ENCODE measurements at regions not wholly inside any gene's neighbourhood (a gene's known extent, or its start where the extent isn't known, plus 50 kb on each side); places are given as distances from the start of the nearest gene placed in this dataset.

DNA sequence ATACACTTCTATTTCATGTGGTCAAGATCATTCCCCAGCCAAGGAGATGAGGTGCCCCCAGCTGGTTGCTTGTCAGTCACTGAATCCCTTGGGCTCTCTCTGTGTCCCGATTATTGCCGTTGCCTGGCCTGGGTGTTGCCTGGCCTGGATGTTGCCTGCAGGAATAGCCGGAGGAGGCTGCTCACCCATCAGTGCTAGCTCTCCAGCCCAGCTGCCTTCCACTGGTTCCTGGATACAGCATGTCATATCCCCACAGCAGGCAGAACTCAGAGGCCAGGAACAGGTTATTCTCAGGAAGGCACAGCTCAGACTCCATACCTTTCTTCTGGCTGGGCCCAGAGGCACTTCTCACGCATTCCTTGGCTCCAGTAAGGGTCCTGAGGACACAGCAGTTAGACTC is 542.1 kb upstream of the MGMT start:
- TF ChIP-seq POLR2A (IDR thresholded peaks at IDR 0.05; ENCODE audit: insufficient read depth in 1 of 2, low read depth in 2 of 2, low read length in 2 of 2) (no peak), GABPA (IDR thresholded peaks at IDR 0.05; ENCODE audit: low read depth, low read length) (no peak), GABPA (CRISPR knock-in tag; IDR thresholded peaks at IDR 0.05; ENCODE audit: low read depth) (no peak), ZNF10 (CRISPR knock-in tag; IDR thresholded peaks at IDR 0.05; ENCODE audit: borderline replicate concordance, low read depth) (no peak), ZNF282 (IDR thresholded peaks at IDR 0.05; ENCODE audit: partially characterized antibody) (no peak), ELF1 (CRISPR knock-in tag; IDR thresholded peaks at IDR 0.05) (no peak), SNRNP70 (IDR thresholded peaks at IDR 0.05; ENCODE audit: low read depth, low read length) (no peak), TGIF2 (CRISPR knock-in tag; IDR thresholded peaks at IDR 0.05) (no peak), HOXA7 (CRISPR knock-in tag; IDR thresholded peaks at IDR 0.05) (no peak), KLF15 (CRISPR knock-in tag; IDR thresholded peaks at IDR 0.05; ENCODE audit: borderline replicate concordance) (no peak), ZNF317 (CRISPR knock-in tag; IDR thresholded peaks at IDR 0.05) (no peak), CEBPB (IDR thresholded peaks at IDR 0.05; ENCODE audit: borderline replicate concordance, low read depth, low read length) (no peak)
- TF ChIP-seq, protein P1, sequence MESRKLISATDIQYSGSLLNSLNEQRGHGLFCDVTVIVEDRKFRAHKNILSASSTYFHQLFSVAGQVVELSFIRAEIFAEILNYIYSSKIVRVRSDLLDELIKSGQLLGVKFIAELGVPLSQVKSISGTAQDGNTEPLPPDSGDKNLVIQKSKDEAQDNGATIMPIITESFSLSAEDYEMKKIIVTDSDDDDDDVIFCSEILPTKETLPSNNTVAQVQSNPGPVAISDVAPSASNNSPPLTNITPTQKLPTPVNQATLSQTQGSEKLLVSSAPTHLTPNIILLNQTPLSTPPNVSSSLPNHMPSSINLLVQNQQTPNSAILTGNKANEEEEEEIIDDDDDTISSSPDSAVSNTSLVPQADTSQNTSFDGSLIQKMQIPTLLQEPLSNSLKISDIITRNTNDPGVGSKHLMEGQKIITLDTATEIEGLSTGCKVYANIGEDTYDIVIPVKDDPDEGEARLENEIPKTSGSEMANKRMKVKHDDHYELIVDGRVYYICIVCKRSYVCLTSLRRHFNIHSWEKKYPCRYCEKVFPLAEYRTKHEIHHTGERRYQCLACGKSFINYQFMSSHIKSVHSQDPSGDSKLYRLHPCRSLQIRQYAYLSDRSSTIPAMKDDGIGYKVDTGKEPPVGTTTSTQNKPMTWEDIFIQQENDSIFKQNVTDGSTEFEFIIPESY (CRISPR knock-in tag; IDR thresholded peaks at IDR 0.05) = no peak
- TF ChIP-seq, protein P2, sequence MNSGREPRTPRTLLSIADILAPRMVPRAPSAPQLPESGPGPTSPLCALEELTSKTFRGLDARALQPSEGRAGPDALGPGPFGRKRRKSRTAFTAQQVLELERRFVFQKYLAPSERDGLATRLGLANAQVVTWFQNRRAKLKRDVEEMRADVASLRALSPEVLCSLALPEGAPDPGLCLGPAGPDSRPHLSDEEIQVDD (CRISPR knock-in tag; IDR thresholded peaks at IDR 0.05; ENCODE audit: borderline replicate concordance) = no peak
- TF ChIP-seq, protein P3, sequence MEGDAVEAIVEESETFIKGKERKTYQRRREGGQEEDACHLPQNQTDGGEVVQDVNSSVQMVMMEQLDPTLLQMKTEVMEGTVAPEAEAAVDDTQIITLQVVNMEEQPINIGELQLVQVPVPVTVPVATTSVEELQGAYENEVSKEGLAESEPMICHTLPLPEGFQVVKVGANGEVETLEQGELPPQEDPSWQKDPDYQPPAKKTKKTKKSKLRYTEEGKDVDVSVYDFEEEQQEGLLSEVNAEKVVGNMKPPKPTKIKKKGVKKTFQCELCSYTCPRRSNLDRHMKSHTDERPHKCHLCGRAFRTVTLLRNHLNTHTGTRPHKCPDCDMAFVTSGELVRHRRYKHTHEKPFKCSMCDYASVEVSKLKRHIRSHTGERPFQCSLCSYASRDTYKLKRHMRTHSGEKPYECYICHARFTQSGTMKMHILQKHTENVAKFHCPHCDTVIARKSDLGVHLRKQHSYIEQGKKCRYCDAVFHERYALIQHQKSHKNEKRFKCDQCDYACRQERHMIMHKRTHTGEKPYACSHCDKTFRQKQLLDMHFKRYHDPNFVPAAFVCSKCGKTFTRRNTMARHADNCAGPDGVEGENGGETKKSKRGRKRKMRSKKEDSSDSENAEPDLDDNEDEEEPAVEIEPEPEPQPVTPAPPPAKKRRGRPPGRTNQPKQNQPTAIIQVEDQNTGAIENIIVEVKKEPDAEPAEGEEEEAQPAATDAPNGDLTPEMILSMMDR (CRISPR knock-in tag; IDR thresholded peaks at IDR 0.05) = no peak

All from HepG2 (cell line).